MM.1S (cell line): ENCODE measurements at regions not wholly inside any gene's neighbourhood (a gene's known extent, or its start where the extent isn't known, plus 50 kb on each side); places are given as distances from the start of the nearest gene placed in this dataset.

Experiments used
- DNase-seq: peaks from one replicate; pipeline ENCODE4 v3.0.0-alpha.2; 2015
- H2AFZ ChIP-seq: fragments of 300-600 bp; sonication (generic); 2 replicates; pipeline ENCODE4 v1.6.0; 2016; ENCODE audit warnings: antibody characterized with exemption, low read length
- H3F3A ChIP-seq: fragments of 300-600 bp; sonication (generic); 2 replicates; pipeline ENCODE4 v1.6.1; 2016; ENCODE audit warnings: mild to moderate bottlenecking, antibody characterized with exemption, low read length, moderate library complexity, mixed read lengths; ENCODE audit not compliant: insufficient read depth
- H3K27ac ChIP-seq: fragments of 300-600 bp; sonication (generic); 2 replicates; pipeline ENCODE4 v1.5.1; 2016; ENCODE audit warnings: mild to moderate bottlenecking, low read length
- H3K27me3 ChIP-seq: fragments of 300-600 bp; sonication (generic); replicated peaks from 2 replicates; pipeline ENCODE4 v1.6.0; 2016; ENCODE audit warnings: low read length; ENCODE audit not compliant: insufficient read depth
- H3K36me3 ChIP-seq: fragments of 300-600 bp; sonication (generic); replicated peaks from 2 replicates; pipeline ENCODE4 v1.6.1; 2016; ENCODE audit warnings: mild to moderate bottlenecking, low read length, mixed read lengths; ENCODE audit not compliant: insufficient read depth
- H3K4me1 ChIP-seq: fragments of 300-600 bp; sonication (generic); 2 replicates; pipeline ENCODE4 v1.6.1; 2016; ENCODE audit warnings: low read length, mixed read lengths
- H3K4me2 ChIP-seq: fragments of 300-600 bp; sonication (generic); 2 replicates; pipeline ENCODE4 v1.6.0; 2016; ENCODE audit warnings: low read depth, low read length
- H3K4me3 ChIP-seq: fragments of 300-600 bp; sonication (generic); 2 replicates; pipeline ENCODE4 v1.5.1; 2016; ENCODE audit warnings: low read length, mixed read lengths
- H3K79me2 ChIP-seq: fragments of 300-600 bp; sonication (generic); 2 replicates; pipeline ENCODE4 v1.6.1; 2016; ENCODE audit warnings: mixed run types, low read length, mixed read lengths
- H3K9ac ChIP-seq: fragments of 300-600 bp; sonication (generic); 2 replicates; pipeline ENCODE4 v1.6.1; 2016; ENCODE audit warnings: low read length, mixed read lengths
- H3K9me2 ChIP-seq: fragments of 300-600 bp; sonication (generic); replicated peaks from 2 replicates; pipeline ENCODE4 v1.6.1; 2016; ENCODE audit warnings: mild to moderate bottlenecking, low read length, mixed read lengths; ENCODE audit not compliant: insufficient read depth
- H3K9me3 ChIP-seq: fragments of 300-600 bp; sonication (generic); replicated peaks from 2 replicates; pipeline ENCODE4 v1.6.1; 2016; ENCODE audit warnings: mild to moderate bottlenecking, low read length, mixed read lengths; ENCODE audit not compliant: insufficient read depth
- H4K20me1 ChIP-seq: fragments of 300-600 bp; sonication (generic); 2 replicates; pipeline ENCODE4 v1.6.1; 2016; ENCODE audit warnings: mild to moderate bottlenecking, low read length, moderate library complexity, mixed read lengths; ENCODE audit not compliant: insufficient read depth
- CTCF ChIP-seq: fragments of 300-600 bp; sonication (generic); IDR thresholded peaks from 2 replicates; pipeline ENCODE4 v1.5.1; 2016; ENCODE audit warnings: antibody characterized with exemption, low read length, mixed read lengths
- EZH2 ChIP-seq: fragments of 300-600 bp; sonication (generic); optimal IDR thresholded peaks from 2 replicates; pipeline ENCODE3; 2017; ENCODE audit warnings: low read depth, mild to moderate bottlenecking, antibody characterized with exemption, low read length, mixed read lengths
- EZH2phosphoT487 ChIP-seq: fragments of 300-600 bp; sonication (generic); IDR thresholded peaks from 2 replicates; pipeline ENCODE4 v1.6.1; 2018; ENCODE audit warnings: antibody characterized with exemption, low read length

GRCh38 chr10:88065383-88066049, 202.1 kb downstream of the PTEN start:
- DNase-seq = no peak
- Histone ChIP-seq H3K79me2 (no peaks in the 10 kb centered on the region), H3K27ac (peak overlapping the region; percentile 37; the same call in 1 of the 2 replicates), H3K9ac (no peak overlapping the region), H4K20me1 (no peaks in the 10 kb centered on the region), H3K4me3 (no peak overlapping the region), H3K36me3 (no peaks in the 10 kb centered on the region), H3K4me1 (peaks cover 49% of the 10 kb centered on the region), H3K9me3 (no peaks in the 10 kb centered on the region), H2AFZ (no peak overlapping the region), H3F3A (peaks cover 32% of the 10 kb centered on the region), H3K4me2 (peak overlapping the region; percentile 30), H3K9me2 (no peaks in the 10 kb centered on the region), H3K27me3 (no peaks in the 10 kb centered on the region)
- no peak for TF ChIP-seq EZH2phosphoT487
- TF ChIP-seq EZH2 = no peak
- no peak for TF ChIP-seq CTCF

- no peak for DNase-seq
- H3K9me3 ChIP-seq = no peaks in the 10 kb centered on the region
- no peaks in the 10 kb centered on the region for H3K9me2 ChIP-seq
- no peak overlapping the region for H2AFZ ChIP-seq
- H3K4me1 ChIP-seq = peaks cover 49% of the 10 kb centered on the region
- no peak overlapping the region for H3K4me2 ChIP-seq
- peaks cover 32% of the 10 kb centered on the region for H3F3A ChIP-seq
- no peak overlapping the region for H3K4me3 ChIP-seq
- H3K36me3 ChIP-seq = no peaks in the 10 kb centered on the region
- no peaks in the 10 kb centered on the region for H4K20me1 ChIP-seq
- no peaks in the 10 kb centered on the region for H3K27me3 ChIP-seq
- no peaks in the 10 kb centered on the region for H3K79me2 ChIP-seq
- H3K9ac ChIP-seq = no peak overlapping the region
- TF ChIP-seq EZH2phosphoT487 = no peak
- no peak for TF ChIP-seq EZH2
- TF ChIP-seq CTCF = no peak
- no peak overlapping the region for H3K27ac ChIP-seq
Observed at GRCh38 chr10:88066319-88066718, 202.9 kb downstream of the PTEN start.

- Histone ChIP-seq H2AFZ (no peak overlapping the region), H3K27ac (no peak overlapping the region), H3K79me2 (no peaks in the 10 kb centered on the region), H3K9me2 (no peaks in the 10 kb centered on the region), H3K4me3 (no peak overlapping the region), H3K4me2 (no peak overlapping the region), H3K9me3 (no peaks in the 10 kb centered on the region), H3K4me1 (peaks cover 49% of the 10 kb centered on the region), H3K36me3 (no peaks in the 10 kb centered on the region), H3K9ac (no peak overlapping the region), H3K27me3 (no peaks in the 10 kb centered on the region), H3F3A (peaks cover 32% of the 10 kb centered on the region), H4K20me1 (no peaks in the 10 kb centered on the region)
- no peak for DNase-seq
- TF ChIP-seq EZH2 (no peak), CTCF (no peak)
Observed at GRCh38 chr10:88066876-88067275, 203.5 kb downstream of the PTEN start.
